Breast epithelium (tissue), 4 donors: ENCODE measurements at regions not wholly inside any gene's neighbourhood (a gene's known extent, or its start where the extent isn't known, plus 50 kb on each side); places are given as distances from the start of the nearest gene placed in this dataset.

Experiments used
- DNase-seq, 2 donors: peaks; one replicate each; pipeline ENCODE4 v3.0.0-alpha.2; 2019; ENCODE audit warnings: low spot score in 2 of 2
- H3K27ac ChIP-seq, 2 donors: fragments of 200-600 bp; sonication (generic) in 1 of 2; one replicate each; pipeline ENCODE4 v1.5.1; 2016 to 2019; ENCODE audit warnings: mild to moderate bottlenecking in 1 of 2
- H3K27me3 ChIP-seq, 2 donors: fragments of 200-600 bp; sonication (generic) in 1 of 2; one replicate each; pipeline versions ENCODE4 v1.5.1 to v1.6.0; 2017 to 2019; ENCODE audit warnings: control low read depth in 1 of 2, mild to moderate bottlenecking in 1 of 2
- H3K36me3 ChIP-seq: fragments of 200-600 bp; one replicate; pipeline ENCODE4 v1.5.1; 2019
- H3K4me1 ChIP-seq, 2 donors: fragments of 200-600 bp; sonication (generic); one replicate each; pipeline ENCODE4 v1.5.1; 2016 to 2019; ENCODE audit warnings: control low read depth in 1 of 2
- H3K4me3 ChIP-seq, 3 donors: fragments of 200-600 bp; sonication (generic); 1 replicate in 2 of 3; 2 replicates in 1 of 3; pipeline ENCODE4 v1.5.1; 2016 to 2019; ENCODE audit warnings: mild to moderate bottlenecking in 3 of 3, moderate library complexity in 2 of 3
- H3K9me3 ChIP-seq, 2 donors: fragments of 200-600 bp; sonication (generic) in 1 of 2; one replicate each; pipeline ENCODE4 v1.5.1; 2016 to 2019; ENCODE audit warnings: control low read depth in 1 of 2
- CTCF ChIP-seq, 3 donors: fragments of 450-650 bp; IDR thresholded peaks; one replicate each; pipeline ENCODE4 v1.5.1; 2016 to 2017; ENCODE audit warnings: antibody characterized with exemption in 3 of 3, mild to moderate bottlenecking in 3 of 3, moderate library complexity in 3 of 3
- POLR2A ChIP-seq: fragments of 450-650 bp; IDR thresholded peaks from one replicate; pipeline ENCODE4 v1.6.1; 2016; ENCODE audit warnings: antibody characterized with exemption, mild to moderate bottlenecking, moderate library complexity
- POLR2AphosphoS5 ChIP-seq, 3 donors: sonication (generic); formaldehyde crosslinking; IDR thresholded peaks; one replicate each; pipeline ENCODE4 v1.6.1; 2017; ENCODE audit warnings: antibody characterized with exemption in 3 of 3
- intact Hi-C: fragments of 100-400 bp; cut with DNase I; formaldehyde crosslinking; loops from one replicate; pipeline ENCODE4 v1.15.1; 2023; ENCODE audit warnings: low total_unique reads

GRCh38 chr2:40716879-40717278 is 265.0 kb upstream of the SLC8A1 start:
- no peak overlapping the region for H3K27ac ChIP-seq
- TF ChIP-seq POLR2AphosphoS5 (IDR thresholded peaks at IDR 0.05) (no peak), POLR2A (no peak), CTCF (IDR thresholded peaks at IDR 0.05) (no peak)
- H3K9me3 ChIP-seq = no peaks in the 10 kb centered on the region
- no peaks in the 10 kb centered on the region for H3K36me3 ChIP-seq
- DNase-seq = no peak
- no peaks in the 10 kb centered on the region for H3K27me3 ChIP-seq
- no peaks in the 10 kb centered on the region for H3K4me1 ChIP-seq
- intact Hi-C loops = no loop called here
- H3K4me3 ChIP-seq = no peak overlapping the region

DNA sequence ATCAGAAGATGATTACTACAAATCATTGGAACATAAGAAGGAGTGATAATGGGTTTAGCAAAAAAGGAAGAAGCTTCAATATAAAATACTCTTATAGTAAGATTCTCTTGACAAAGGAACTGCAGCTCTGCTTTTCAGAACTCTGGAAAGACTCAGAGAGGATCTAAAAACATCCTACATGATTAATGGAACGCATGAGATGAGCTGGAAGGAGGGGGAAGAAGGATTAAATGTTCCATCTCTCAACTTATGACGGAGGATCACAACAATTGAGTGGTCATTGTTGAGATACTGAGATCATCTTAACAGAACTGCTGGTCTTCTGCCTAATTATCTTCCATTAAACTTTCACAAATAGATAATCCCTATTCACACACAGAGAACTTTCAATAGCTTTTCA is 267.5 kb upstream of the SLC8A1 start:
- no peak for DNase-seq
- H3K27ac ChIP-seq = no peak overlapping the region
- no peaks in the 10 kb centered on the region for H3K27me3 ChIP-seq
- TF ChIP-seq CTCF (IDR thresholded peaks at IDR 0.05) = no peak
- no peak for TF ChIP-seq POLR2AphosphoS5 (IDR thresholded peaks at IDR 0.05)
- no peak for TF ChIP-seq POLR2A
- no peak overlapping the region for H3K4me3 ChIP-seq
- no peaks in the 10 kb centered on the region for H3K36me3 ChIP-seq
- intact Hi-C loops = no loop called here
- H3K9me3 ChIP-seq = no peaks in the 10 kb centered on the region
- H3K4me1 ChIP-seq = no peaks in the 10 kb centered on the region

DNA sequence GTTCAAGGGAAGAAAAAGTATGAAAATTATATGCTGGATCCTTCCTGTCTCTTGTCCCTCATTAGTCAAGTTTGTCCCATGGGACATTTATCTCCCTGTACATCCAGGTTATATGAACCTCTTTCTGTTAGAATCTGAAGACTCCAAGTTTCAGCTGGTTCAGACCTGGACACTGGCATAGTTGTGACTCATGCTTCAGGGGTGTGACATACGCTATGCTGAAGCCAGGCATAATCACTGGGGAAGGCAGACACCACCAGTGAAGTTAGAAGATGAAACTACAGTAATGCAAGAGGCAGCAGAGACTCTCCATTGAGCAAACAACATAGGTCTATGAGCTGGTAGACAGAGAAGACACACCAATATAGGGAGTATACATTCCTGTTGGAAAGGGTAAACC is 269.7 kb upstream of the SLC8A1 start:
- intact Hi-C loops = no loop called here
- H3K27ac ChIP-seq = no peak overlapping the region

GRCh38 chr2:40723194-40723593 is 271.3 kb upstream of the SLC8A1 start:
- intact Hi-C loops = no loop called here
- TF ChIP-seq POLR2A = no peak
- H3K4me3 ChIP-seq = no peak overlapping the region
- H3K27ac ChIP-seq = no peak overlapping the region
- no peaks in the 10 kb centered on the region for H3K4me1 ChIP-seq
- no peaks in the 10 kb centered on the region for H3K36me3 ChIP-seq
- no peaks in the 10 kb centered on the region for H3K27me3 ChIP-seq
- no peak for DNase-seq
- H3K9me3 ChIP-seq = no peaks in the 10 kb centered on the region

More for the DNA sequence above, 269.7 kb upstream of the SLC8A1 start:
- H3K36me3 ChIP-seq = no peaks in the 10 kb centered on the region
- H3K4me1 ChIP-seq = no peaks in the 10 kb centered on the region
- H3K4me3 ChIP-seq = no peak overlapping the region
- H3K9me3 ChIP-seq = no peaks in the 10 kb centered on the region
- no peaks in the 10 kb centered on the region for H3K27me3 ChIP-seq
- DNase-seq = no peak
- TF ChIP-seq POLR2AphosphoS5 (IDR thresholded peaks at IDR 0.05) (no peak), CTCF (IDR thresholded peaks at IDR 0.05) (no peak), POLR2A (no peak)

DNA sequence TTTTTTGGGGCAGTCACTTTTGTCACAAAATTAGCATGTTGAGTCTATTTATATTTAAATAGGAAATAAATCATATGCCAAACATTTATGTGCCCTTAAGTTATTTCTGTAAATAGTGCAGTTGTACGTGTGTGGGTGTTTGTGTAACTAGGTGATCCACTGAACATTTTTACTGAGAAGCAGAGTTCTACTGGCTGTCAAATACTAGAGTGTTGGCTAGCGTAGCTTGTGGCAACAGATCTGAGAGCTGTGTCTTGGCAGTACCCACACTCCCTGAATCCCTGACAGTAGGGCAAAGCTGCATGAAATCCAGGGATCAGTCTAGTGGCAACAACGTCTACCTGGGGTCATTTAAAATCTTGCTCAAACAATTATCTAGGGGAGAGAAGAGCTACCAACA is 273.1 kb upstream of the SLC8A1 start:
- intact Hi-C loops = no loop called here
- DNase-seq = no peak

More for the DNA sequence above, 273.1 kb upstream of the SLC8A1 start:
- H3K36me3 ChIP-seq = no peaks in the 10 kb centered on the region
- H3K27ac ChIP-seq = no peak overlapping the region
- TF ChIP-seq POLR2AphosphoS5 (IDR thresholded peaks at IDR 0.05) (no peak), CTCF (IDR thresholded peaks at IDR 0.05) (no peak), POLR2A (no peak)
- H3K4me3 ChIP-seq = no peak overlapping the region
- no peaks in the 10 kb centered on the region for H3K9me3 ChIP-seq
- H3K4me1 ChIP-seq = no peaks in the 10 kb centered on the region
- H3K27me3 ChIP-seq = no peaks in the 10 kb centered on the region
